Gastroesophageal sphincter (tissue), 4 donors: ENCODE measurements at regions not wholly inside any gene's neighbourhood (a gene's known extent, or its start where the extent isn't known, plus 50 kb on each side); places are given as distances from the start of the nearest gene placed in this dataset.

ENCODE experiments used
- ATAC-seq: fragments of 150-250 bp; one replicate; pipeline ENCODE4 v1.9.1; 2016; ENCODE audit warnings: mild to moderate bottlenecking, moderate library complexity
- H3K27ac ChIP-seq, 4 donors: fragments of 200-600 bp; sonication (generic) in 3 of 4; 1 replicate in 3 of 4; 2 replicates in 1 of 4; pipeline ENCODE4 v1.5.1; 2016 to 2019
- H3K27me3 ChIP-seq: fragments of 200-600 bp; sonication (generic); one replicate; pipeline ENCODE4 v1.5.1; 2019
- H3K36me3 ChIP-seq, 2 donors: fragments of 200-600 bp; sonication (generic); one replicate each; pipeline ENCODE4 v1.5.1; 2019; ENCODE audit warnings: control low read depth in 1 of 2
- H3K4me1 ChIP-seq, 3 donors: fragments of 200-600 bp; sonication (generic); 1 replicate in 2 of 3; 2 replicates in 1 of 3; pipeline ENCODE4 v1.5.1; 2016 to 2019; ENCODE audit warnings: control low read depth in 2 of 3
- H3K4me3 ChIP-seq, 2 donors: fragments of 200-600 bp; sonication (generic); one replicate each; pipeline ENCODE4 v1.5.1; 2019; ENCODE audit warnings: mild to moderate bottlenecking in 1 of 2, moderate library complexity in 1 of 2
- H3K9me3 ChIP-seq, 3 donors: fragments of 200-600 bp; sonication (generic); one replicate each; pipeline ENCODE4 v1.5.1; 2017 to 2019; ENCODE audit warnings: control low read depth in 2 of 3
- EP300 ChIP-seq: sonication (generic); formaldehyde crosslinking; IDR thresholded peaks from one replicate; pipeline ENCODE4 v1.6.1; 2017; ENCODE audit warnings: antibody characterized with exemption, mild to moderate bottlenecking
- POLR2A ChIP-seq, 2 donors: fragments of 450-650 bp; IDR thresholded peaks; one replicate each; pipeline ENCODE4 v1.6.1; 2017; ENCODE audit warnings: antibody characterized with exemption in 2 of 2, mild to moderate bottlenecking in 2 of 2, moderate library complexity in 1 of 2
- POLR2AphosphoS5 ChIP-seq: sonication (generic); formaldehyde crosslinking; IDR thresholded peaks from one replicate; pipeline ENCODE4 v1.6.1; 2017; ENCODE audit warnings: antibody characterized with exemption
- WGBS, 2 donors: methylation state at CpG; one replicate each; pipeline ENCODE4 v1.1.5; 2018; ENCODE audit warnings: low coverage in 1 of 2; 5-methylcytosine and 5-hydroxymethylcytosine counted together
- TF ChIP-seq, protein P1 (sequence below), 4 experiments: fragments of 200-600 bp in 2 of 4; fragments of 450-650 bp in 2 of 4; sonication (generic) in 1 of 4; IDR thresholded peaks; one replicate each; pipeline ENCODE4 v1.5.1; 2017 to 2019; ENCODE audit warnings: antibody characterized with exemption in 4 of 4, mild to moderate bottlenecking in 2 of 4, moderate library complexity in 2 of 4

- no peaks in the 10 kb centered on the region for H3K27me3 ChIP-seq
- 69 to 76% methylated on average over 3 of the region's 3 CpGs for WGBS, 2 donors
- TF ChIP-seq, protein P1, sequence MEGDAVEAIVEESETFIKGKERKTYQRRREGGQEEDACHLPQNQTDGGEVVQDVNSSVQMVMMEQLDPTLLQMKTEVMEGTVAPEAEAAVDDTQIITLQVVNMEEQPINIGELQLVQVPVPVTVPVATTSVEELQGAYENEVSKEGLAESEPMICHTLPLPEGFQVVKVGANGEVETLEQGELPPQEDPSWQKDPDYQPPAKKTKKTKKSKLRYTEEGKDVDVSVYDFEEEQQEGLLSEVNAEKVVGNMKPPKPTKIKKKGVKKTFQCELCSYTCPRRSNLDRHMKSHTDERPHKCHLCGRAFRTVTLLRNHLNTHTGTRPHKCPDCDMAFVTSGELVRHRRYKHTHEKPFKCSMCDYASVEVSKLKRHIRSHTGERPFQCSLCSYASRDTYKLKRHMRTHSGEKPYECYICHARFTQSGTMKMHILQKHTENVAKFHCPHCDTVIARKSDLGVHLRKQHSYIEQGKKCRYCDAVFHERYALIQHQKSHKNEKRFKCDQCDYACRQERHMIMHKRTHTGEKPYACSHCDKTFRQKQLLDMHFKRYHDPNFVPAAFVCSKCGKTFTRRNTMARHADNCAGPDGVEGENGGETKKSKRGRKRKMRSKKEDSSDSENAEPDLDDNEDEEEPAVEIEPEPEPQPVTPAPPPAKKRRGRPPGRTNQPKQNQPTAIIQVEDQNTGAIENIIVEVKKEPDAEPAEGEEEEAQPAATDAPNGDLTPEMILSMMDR (IDR thresholded peaks at IDR 0.05): no peak
- TF ChIP-seq EP300 (no peak), POLR2A (IDR thresholded peaks at IDR 0.05) (no peak), POLR2AphosphoS5 (no peak)
- ATAC-seq: no peak
- H3K4me1 ChIP-seq: no peaks in the 10 kb centered on the region
- H3K9me3 ChIP-seq: peaks cover 0 to 6% (median 0%) of the 10 kb centered on the region in 3 donors
- H3K27ac ChIP-seq: no peak overlapping the region
- no peak overlapping the region for H3K4me3 ChIP-seq
- no peaks in the 10 kb centered on the region for H3K36me3 ChIP-seq
These were observed 578.9 kb upstream of the NR5A2 start for GRCh38 chr1:199448646-199449045.

GRCh38 chr1:199449221-199449620 lies 578.3 kb upstream of the NR5A2 start:
- no peaks in the 10 kb centered on the region for H3K4me1 ChIP-seq
- 54 to 73% methylated on average over 3 of the region's 3 CpGs for WGBS, 2 donors
- peaks cover 0 to 4% (median 0%) of the 10 kb centered on the region in 3 donors for H3K9me3 ChIP-seq
- no peaks in the 10 kb centered on the region for H3K36me3 ChIP-seq
- H3K4me3 ChIP-seq: no peak overlapping the region
- TF ChIP-seq EP300: no peak
- TF ChIP-seq POLR2A (IDR thresholded peaks at IDR 0.05): no peak
- TF ChIP-seq POLR2AphosphoS5: no peak
- TF ChIP-seq, protein P1 (IDR thresholded peaks at IDR 0.05): no peak
- no peak for ATAC-seq
- no peaks in the 10 kb centered on the region for H3K27me3 ChIP-seq
- H3K27ac ChIP-seq: no peak overlapping the region

- ATAC-seq: no peak
- H3K4me1 ChIP-seq: no peaks in the 10 kb centered on the region
- no peak for TF ChIP-seq EP300
- TF ChIP-seq, protein P1 (IDR thresholded peaks at IDR 0.05): no peak
- no peaks in the 10 kb centered on the region for H3K36me3 ChIP-seq
- no peaks in the 10 kb centered on the region for H3K27me3 ChIP-seq
- H3K27ac ChIP-seq: no peak overlapping the region
- 0 to 97% methylated on average over 1 to 2 of the region's 2 CpGs for WGBS, 2 donors
- H3K9me3 ChIP-seq: peaks cover 0 to 4% (median 0%) of the 10 kb centered on the region in 3 donors
- H3K4me3 ChIP-seq: no peak overlapping the region
These were observed 577.8 kb upstream of the NR5A2 start for GRCh38 chr1:199449681-199450080.

GRCh38 chr1:199452627-199453026 lies 574.9 kb upstream of the NR5A2 start:
- WGBS, 2 donors: 53 to 82% methylated on average over 1 to 2 of the region's 2 CpGs

GRCh38 chr1:199453723-199454122 lies 573.8 kb upstream of the NR5A2 start:
- Histone ChIP-seq H3K4me1 (no peaks in the 10 kb centered on the region), H3K36me3 (no peaks in the 10 kb centered on the region), H3K9me3 (no peaks in the 10 kb centered on the region), H3K4me3 (no peak overlapping the region), H3K27me3 (no peaks in the 10 kb centered on the region), H3K27ac (no peak overlapping the region)
- TF ChIP-seq, protein P1 (IDR thresholded peaks at IDR 0.05): no peak
- TF ChIP-seq POLR2A (IDR thresholded peaks at IDR 0.05) (no peak), EP300 (no peak), POLR2AphosphoS5 (no peak)
- 61% methylated on average over 3 of the region's 3 CpGs for WGBS, 2 donors
- no peak for ATAC-seq

More at GRCh38 chr1:199452627-199453026, 574.9 kb upstream of the NR5A2 start:
- no peak overlapping the region for H3K4me3 ChIP-seq
- no peaks in the 10 kb centered on the region for H3K4me1 ChIP-seq
- ATAC-seq: no peak
- no peak overlapping the region for H3K27ac ChIP-seq
- H3K36me3 ChIP-seq: no peaks in the 10 kb centered on the region
- TF ChIP-seq, protein P1 (IDR thresholded peaks at IDR 0.05): no peak
- TF ChIP-seq POLR2AphosphoS5: no peak
- TF ChIP-seq EP300: no peak
- TF ChIP-seq POLR2A (IDR thresholded peaks at IDR 0.05): no peak
- no peaks in the 10 kb centered on the region for H3K9me3 ChIP-seq
- H3K27me3 ChIP-seq: no peaks in the 10 kb centered on the region
